ENCODE measurements at regions not wholly inside any gene's neighbourhood (a gene's known extent, or its start where the extent isn't known, plus 50 kb on each side); places are given as distances from the start of the nearest gene placed in this dataset.
"Not testable (repeated sequence)": the region's sequence is repeated elsewhere in the genome, so short reads cannot be mapped to it uniquely, and the experiment has no call there.

- no peak for DNase-seq
Observed at GRCh38 chrY:16121988-16122387, 1597.7 kb downstream of the NLGN4Y start.

DNA sequence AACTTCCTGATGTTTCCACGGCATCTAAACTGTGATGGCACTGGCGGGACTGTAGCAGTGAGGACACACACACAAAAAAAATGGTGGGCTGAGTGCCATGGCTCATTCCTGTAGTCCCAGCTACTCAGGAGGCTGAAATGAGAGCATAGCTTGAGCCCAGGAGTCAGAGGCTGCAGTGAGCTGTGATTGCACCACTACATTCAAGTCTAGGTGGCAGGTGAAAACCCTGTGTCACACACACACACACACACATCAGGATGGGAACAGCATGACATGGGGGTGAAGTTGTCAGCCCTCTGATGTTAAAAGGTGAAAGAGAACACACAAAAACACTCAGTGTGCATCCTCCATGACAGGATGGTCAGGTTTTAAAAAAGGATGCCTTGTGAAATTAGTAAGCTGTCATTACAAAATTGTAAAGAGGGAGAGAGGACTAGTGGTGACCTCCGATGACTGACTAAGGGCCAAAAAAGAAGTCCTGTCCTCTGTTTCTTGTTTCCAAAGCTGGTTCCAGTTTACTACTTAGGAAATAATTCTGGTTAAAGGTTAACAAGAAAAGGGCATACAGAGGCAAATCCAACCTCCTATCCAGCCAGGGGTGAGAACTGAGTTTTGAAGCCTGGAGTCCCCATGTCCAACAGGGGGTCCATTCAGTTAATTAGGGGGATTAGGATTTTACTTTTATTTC is 1600.4 kb downstream of the NLGN4Y start:
- no peak for DNase-seq

- DNase-seq: no peak
Observed at GRCh38 chrY:16136581-16137298, 1612.4 kb downstream of the NLGN4Y start.

- DNase-seq: no peak
Observed at GRCh38 chrY:16157801-16158200, 1633.5 kb downstream of the NLGN4Y start.

DNA sequence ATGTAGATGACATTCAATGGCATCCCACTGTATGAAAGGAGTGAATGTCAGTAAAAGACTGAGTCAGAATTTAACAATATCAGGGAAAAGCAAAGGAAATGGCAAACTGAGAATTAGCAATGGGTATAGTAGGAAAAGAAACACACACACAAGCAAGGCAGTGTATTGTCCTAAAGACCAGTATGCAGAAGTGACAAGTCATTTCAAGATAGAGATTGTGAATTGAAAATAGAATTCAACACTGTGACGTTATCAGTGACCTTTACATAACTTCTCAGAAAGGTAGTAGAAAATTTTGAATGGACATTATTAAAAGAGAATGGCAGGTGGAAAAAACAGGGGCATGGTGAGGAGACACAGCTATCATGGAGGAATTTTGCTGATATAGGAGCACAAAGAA is 1651.4 kb downstream of the NLGN4Y start:
- not testable (repeated sequence) for DNase-seq

DNA sequence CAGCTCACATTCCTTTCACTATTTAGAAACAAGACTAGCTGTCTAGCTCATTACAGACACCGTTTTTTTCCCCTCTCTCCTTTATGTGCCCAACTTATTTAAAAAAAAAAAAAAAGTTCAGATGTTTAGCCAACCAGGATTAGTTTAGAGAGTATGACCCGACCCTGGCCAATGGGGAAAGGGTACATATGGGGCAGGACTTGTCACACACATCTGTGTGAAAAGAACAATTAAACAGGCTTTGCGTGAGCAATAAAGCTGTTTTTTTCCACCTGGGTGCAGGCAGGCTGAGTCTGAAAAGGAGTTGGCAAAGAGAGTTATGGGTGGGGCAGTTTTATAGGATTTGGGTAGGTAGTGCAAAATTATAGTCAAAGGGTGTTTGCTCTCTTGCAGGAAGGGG is 1674.5 kb downstream of the CDY2B start:
- not testable (repeated sequence) for DNase-seq

- not testable (repeated sequence) for DNase-seq
Observed at GRCh38 chrY:16243322-16243721, 1636.7 kb downstream of the CDY2B start.

- not testable (repeated sequence) for DNase-seq
Observed at GRCh38 chrY:16254551-16255295, 1625.3 kb downstream of the CDY2B start.

GRCh38 chrY:16255778-16256177 is 1624.2 kb downstream of the CDY2B start:
- DNase-seq: not testable (repeated sequence)
